SJSA1 (cell line): ENCODE measurements at regions not wholly inside any gene's neighbourhood (a gene's known extent, or its start where the extent isn't known, plus 50 kb on each side); places are given as distances from the start of the nearest gene placed in this dataset.
A peak's percentile ranks its signal among the peaks of the same experiment; 100 is the strongest.
"Not testable (repeated sequence)": the region's sequence is repeated elsewhere in the genome, so short reads cannot be mapped to it uniquely, and the experiment has no call there.

Experiments used
- DNase-seq, 2 experiments: peaks; one replicate each; pipeline ENCODE4 v3.0.0-alpha.2; 2015 to 2020; ENCODE audit warnings: low spot score in 2 of 2, low read depth in 1 of 2
- H3K27ac ChIP-seq: fragments of 250-450 bp; sonication (Bioruptor Pico); 2 replicates; pipeline ENCODE4 v1.5.1; 2020; ENCODE audit warnings: mild to moderate bottlenecking, moderate library complexity
- H3K27me3 ChIP-seq: fragments of 250-450 bp; sonication (Bioruptor Pico); replicated peaks from 2 replicates; pipeline ENCODE4 v1.5.1; 2020; ENCODE audit warnings: mild to moderate bottlenecking, moderate library complexity
- H3K36me3 ChIP-seq: fragments of 250-450 bp; sonication (Bioruptor Pico); 2 replicates; pipeline ENCODE4 v1.5.1; 2020; ENCODE audit warnings: mild to moderate bottlenecking
- H3K4me1 ChIP-seq: fragments of 250-450 bp; sonication (Bioruptor Pico); replicated peaks from 2 replicates; pipeline ENCODE4 v1.6.1; 2021; ENCODE audit warnings: mild to moderate bottlenecking
- H3K4me3 ChIP-seq: fragments of 250-450 bp; sonication (Bioruptor Pico); 2 replicates; pipeline ENCODE4 v1.5.1; 2020; ENCODE audit warnings: mild to moderate bottlenecking
- H3K9me3 ChIP-seq: fragments of 250-450 bp; sonication (Bioruptor Pico); replicated peaks from 2 replicates; pipeline ENCODE4 v1.5.1; 2020; ENCODE audit warnings: mild to moderate bottlenecking

DNA sequence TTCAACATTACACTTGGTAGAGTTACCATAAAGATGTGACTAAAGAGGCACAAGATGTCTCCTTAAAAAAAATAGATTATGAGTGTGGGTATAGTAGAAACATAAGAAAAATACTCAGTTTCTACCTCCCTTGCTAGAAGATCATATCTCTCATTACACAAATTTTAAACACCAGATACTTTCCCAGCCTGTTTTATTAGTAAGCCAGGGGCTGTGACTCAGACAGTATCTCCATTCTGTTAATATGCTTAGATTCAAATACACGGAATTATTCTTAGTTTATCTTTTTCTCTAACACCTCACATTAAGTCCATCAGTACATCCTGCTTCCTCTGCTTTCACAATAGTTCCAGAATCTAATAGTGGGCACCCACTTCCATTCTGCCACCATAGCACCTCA lies 561.8 kb upstream of the ADAMTS5 start:
- Histone ChIP-seq H3K4me1 (no peaks in the 10 kb centered on the region), H3K36me3 (no peaks in the 10 kb centered on the region), H3K9me3 (no peaks in the 10 kb centered on the region), H3K4me3 (no peak overlapping the region), H3K27me3 (no peaks in the 10 kb centered on the region), H3K27ac (no peak overlapping the region)
- DNase-seq = no peak

DNA sequence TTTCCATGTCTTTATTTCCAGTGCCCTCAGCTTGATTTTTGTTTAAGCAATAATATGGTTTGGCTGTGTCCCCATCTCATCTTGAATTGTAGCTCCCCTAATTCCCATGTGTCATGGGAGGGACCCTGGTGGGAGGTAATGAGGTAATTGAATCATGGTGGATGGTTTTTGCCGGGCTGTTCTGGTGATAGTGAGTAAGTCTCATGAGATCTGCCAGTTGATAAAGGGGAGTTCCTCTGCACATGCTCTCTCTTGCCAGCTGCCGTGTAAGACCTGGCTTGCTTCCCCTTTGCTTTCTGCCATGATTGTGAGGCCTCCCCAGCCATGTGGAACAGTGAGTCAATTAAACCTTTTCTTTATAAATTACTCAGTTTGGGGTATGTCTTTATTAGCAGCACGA lies 559.6 kb upstream of the ADAMTS5 start:
- no peak for DNase-seq
- Histone ChIP-seq H3K9me3 (no peaks in the 10 kb centered on the region), H3K27ac (no peak overlapping the region), H3K4me1 (no peaks in the 10 kb centered on the region), H3K4me3 (no peak overlapping the region), H3K27me3 (no peaks in the 10 kb centered on the region), H3K36me3 (no peaks in the 10 kb centered on the region)

DNA sequence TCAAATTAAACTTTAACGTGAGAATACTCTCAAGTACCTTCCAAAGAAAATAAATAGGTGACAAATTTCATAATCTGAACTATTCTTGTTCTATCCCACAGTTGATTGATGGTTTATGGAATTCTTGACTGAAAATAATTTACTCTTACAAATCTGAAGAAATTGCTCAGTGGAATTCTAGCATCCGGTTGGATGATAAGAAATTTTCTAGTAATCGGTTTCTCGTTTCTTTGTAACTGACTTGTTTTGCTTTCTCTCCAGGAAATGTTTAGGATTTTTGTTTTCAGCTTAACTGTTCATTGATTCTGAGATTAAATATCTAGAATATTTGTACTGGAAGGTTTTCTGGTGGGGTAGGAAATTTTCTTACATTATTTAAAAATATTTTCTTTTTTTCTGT lies 558.9 kb upstream of the ADAMTS5 start:
- DNase-seq = no peak

DNA sequence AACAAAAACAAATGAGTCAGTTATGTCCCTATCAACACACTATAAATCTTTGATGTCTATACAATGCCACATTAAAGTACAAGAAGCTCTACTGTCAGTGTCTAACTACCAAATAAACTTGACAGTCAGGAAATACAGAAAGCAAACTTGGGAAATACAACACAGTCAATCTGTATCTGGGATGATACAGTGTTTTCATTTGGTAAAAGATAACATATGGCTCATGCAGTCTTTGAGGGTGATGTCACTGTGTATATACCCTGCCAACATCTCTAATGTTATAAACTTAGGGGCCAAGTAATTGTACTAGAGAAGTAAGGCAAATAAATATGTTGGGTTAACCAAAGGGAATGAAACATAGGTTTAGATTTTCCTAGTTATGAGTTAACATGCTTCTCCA lies 552.5 kb upstream of the ADAMTS5 start:
- Histone ChIP-seq H3K36me3 (no peaks in the 10 kb centered on the region), H3K27ac (peak overlapping the region; percentile 25; the same call in 1 of the 2 replicates), H3K4me3 (no peak overlapping the region)

More for the DNA sequence above, 558.9 kb upstream of the ADAMTS5 start:
- H3K27me3 ChIP-seq = no peaks in the 10 kb centered on the region
- H3K36me3 ChIP-seq = no peaks in the 10 kb centered on the region
- no peaks in the 10 kb centered on the region for H3K4me1 ChIP-seq
- H3K4me3 ChIP-seq = no peak overlapping the region
- no peaks in the 10 kb centered on the region for H3K9me3 ChIP-seq
- no peak overlapping the region for H3K27ac ChIP-seq

DNA sequence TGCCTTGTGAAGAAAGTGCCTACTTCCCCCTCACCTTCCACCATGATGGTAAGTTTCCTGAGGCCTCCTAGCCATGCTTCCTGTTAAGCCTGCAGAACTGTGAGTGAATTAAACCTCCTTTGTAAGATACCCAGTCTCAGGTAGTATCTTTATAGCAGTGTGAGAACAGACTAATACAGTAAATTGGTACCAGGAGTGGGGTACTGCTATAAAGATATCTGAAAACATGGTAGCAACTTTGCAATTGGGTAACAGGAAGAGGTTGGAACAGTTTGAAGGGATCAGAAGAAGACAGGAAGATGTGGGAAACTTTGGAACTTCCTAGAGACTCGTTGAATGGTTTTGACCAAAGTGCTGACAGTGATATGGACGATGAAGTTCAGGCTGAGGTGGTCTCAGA lies 550.3 kb upstream of the ADAMTS5 start:
- H3K4me1 ChIP-seq = peaks cover 11% of the 10 kb centered on the region
- DNase-seq, H3K4me3 ChIP-seq, H3K27ac ChIP-seq, H3K27me3 ChIP-seq, H3K9me3 ChIP-seq, H3K36me3 ChIP-seq: not testable (repeated sequence)

More for the DNA sequence above, 552.5 kb upstream of the ADAMTS5 start:
- peak in 1 of 2 experiments; percentile 84 for DNase-seq
- H3K4me1 ChIP-seq = peaks cover 11% of the 10 kb centered on the region
- no peaks in the 10 kb centered on the region for H3K27me3 ChIP-seq
- H3K9me3 ChIP-seq = no peaks in the 10 kb centered on the region

DNA sequence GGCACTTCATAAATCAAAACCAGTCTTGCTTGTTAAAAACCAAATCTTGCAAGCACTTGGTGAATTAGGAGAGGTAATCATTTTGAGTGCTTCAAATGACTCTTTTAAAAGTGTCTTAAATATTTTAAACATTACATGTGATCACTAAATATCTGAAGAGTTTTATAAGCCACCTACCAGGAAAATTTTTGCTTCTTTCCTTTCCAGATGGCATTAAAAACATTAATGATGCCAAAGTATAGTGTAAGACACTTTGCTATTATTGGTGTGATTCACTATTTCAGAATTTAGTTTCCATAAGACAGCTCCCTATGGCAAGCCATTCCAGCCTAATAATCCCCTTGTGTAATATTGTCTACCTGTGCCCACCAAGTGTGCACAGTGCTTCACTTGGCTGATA lies 548.8 kb upstream of the ADAMTS5 start:
- no peaks in the 10 kb centered on the region for H3K36me3 ChIP-seq
- H3K4me3 ChIP-seq = no peak overlapping the region
- no peaks in the 10 kb centered on the region for H3K27me3 ChIP-seq

DNA sequence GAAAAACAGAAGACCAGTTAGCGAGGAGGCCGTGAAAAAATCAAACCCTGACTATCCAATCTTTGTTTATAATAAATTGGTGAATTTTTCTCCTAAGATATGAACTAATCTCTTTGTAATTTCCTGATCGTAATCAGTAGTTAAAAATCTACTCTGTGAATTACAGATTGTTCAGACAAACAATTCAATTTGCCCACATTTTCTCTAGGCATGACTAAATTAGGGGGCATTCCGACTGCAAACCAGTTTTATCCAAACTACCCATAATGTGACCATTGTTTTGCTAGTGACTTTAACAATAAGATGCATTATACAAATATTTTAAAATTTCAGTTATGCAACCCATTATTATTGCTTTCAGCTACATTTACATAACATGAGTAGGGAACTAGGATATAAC lies 546.9 kb upstream of the ADAMTS5 start:
- Histone ChIP-seq H3K9me3 (no peaks in the 10 kb centered on the region; the same call in 1 of the 2 replicates), H3K4me3 (no peak overlapping the region), H3K27ac (no peak overlapping the region), H3K27me3 (no peaks in the 10 kb centered on the region), H3K4me1 (peaks cover under 1% of the 10 kb centered on the region), H3K36me3 (no peaks in the 10 kb centered on the region)
- DNase-seq = no peak

More for the DNA sequence above, 548.8 kb upstream of the ADAMTS5 start:
- Histone ChIP-seq H3K27ac (no peak overlapping the region), H3K4me1 (peaks cover 11% of the 10 kb centered on the region), H3K9me3 (no peaks in the 10 kb centered on the region)
- DNase-seq = no peak

DNA sequence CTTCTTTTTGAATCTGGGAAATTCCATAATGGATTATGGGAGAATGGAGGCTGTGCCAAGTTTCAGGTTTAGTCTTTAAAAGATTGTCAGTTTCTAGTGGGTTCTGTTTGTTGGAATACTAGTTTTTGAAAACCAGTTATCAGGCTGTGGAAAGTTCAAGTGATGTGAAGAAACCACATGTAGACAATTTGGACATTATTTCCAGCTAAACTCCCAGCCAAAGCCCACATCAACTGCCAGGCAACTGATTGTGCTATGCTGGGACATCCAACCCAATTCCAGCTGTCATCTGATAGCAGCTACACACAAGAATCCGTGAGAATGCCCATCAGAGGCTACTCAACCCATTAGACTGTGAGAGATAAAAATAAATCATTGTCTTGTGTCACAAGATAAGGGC lies 546.1 kb upstream of the ADAMTS5 start:
- H3K27ac ChIP-seq = no peak overlapping the region
- no peaks in the 10 kb centered on the region for H3K36me3 ChIP-seq
- H3K4me1 ChIP-seq = no peaks in the 10 kb centered on the region
- no peaks in the 10 kb centered on the region for H3K27me3 ChIP-seq
- H3K4me3 ChIP-seq = no peak overlapping the region
- no peak for DNase-seq
- no peaks in the 10 kb centered on the region; the same call in 1 of the 2 replicates for H3K9me3 ChIP-seq

DNA sequence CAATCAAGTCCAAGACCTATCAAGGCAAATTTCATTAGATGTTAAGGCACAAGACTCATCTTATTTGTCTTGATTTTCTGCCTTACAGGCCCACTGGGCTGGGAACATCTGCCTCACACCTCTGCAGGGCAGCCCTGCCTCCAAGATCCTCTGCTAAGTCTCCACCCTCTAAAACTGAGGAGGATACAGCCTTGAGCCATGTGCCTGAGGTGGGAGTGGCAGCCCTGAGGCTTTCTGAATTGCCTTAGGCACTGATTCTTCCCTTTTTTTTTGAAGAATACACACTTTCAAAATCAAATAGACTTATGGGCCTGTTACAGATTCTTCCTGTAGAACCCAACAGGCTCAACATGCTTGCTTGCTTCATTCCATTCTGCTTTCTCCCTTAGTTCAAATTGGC lies 544.3 kb upstream of the ADAMTS5 start:
- H3K27ac ChIP-seq = no peak overlapping the region
- no peaks in the 10 kb centered on the region for H3K36me3 ChIP-seq
- no peak overlapping the region for H3K4me3 ChIP-seq
- no peak for DNase-seq
- H3K4me1 ChIP-seq = peaks cover 3% of the 10 kb centered on the region
- H3K9me3 ChIP-seq = no peaks in the 10 kb centered on the region; the same call in 1 of the 2 replicates
- no peaks in the 10 kb centered on the region for H3K27me3 ChIP-seq

DNA sequence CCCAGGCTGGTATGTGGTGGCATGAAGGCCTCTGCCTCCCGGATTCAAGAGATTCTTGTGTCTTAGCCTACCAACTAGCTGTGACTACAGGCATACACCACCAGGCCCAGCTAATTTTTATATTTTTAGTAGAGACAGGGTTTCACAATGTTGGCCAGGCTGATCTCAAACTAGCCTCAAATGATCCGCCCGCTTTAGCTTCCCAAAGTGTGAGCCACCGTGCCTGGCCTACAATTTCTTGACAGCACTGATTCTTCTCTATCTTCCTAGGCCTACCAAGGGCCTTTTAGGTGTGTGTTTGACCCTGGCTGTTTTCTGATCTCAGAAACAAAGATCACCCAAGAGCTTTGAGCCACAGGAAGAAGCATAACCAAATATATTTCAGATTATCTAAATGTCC lies 540.8 kb upstream of the ADAMTS5 start:
- Histone ChIP-seq H3K27ac (no peak overlapping the region), H3K4me1 (peaks cover 14% of the 10 kb centered on the region), H3K9me3 (no peaks in the 10 kb centered on the region; the same call in 1 of the 2 replicates), H3K27me3 (no peaks in the 10 kb centered on the region), H3K4me3 (no peak overlapping the region), H3K36me3 (no peaks in the 10 kb centered on the region)
- no peak for DNase-seq

DNA sequence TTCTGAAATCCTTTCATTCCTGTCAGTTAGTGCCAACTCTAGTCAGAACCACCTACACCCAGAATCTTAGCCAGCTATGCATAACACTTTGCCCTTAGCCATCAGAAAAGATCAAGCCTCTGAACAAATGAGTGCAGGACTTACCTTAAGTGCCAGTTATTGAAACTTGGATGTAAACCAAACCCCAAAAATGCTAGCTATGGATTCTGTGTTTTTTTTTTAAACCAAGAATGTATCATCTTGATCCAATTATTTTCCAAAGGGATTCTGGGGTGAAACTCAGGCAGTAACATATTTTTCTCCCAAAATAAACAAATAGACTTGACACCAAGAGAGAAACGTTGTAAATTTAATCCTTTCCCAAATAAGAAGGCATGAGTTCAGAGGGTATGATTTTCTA lies 538.6 kb upstream of the ADAMTS5 start:
- no peaks in the 10 kb centered on the region; the same call in 1 of the 2 replicates for H3K9me3 ChIP-seq
- H3K4me1 ChIP-seq = peaks cover 14% of the 10 kb centered on the region
- no peak overlapping the region for H3K27ac ChIP-seq
- no peaks in the 10 kb centered on the region for H3K27me3 ChIP-seq
- no peak overlapping the region for H3K4me3 ChIP-seq
- H3K36me3 ChIP-seq = no peaks in the 10 kb centered on the region
- DNase-seq = peak in 1 of 2 experiments; percentile 64

DNA sequence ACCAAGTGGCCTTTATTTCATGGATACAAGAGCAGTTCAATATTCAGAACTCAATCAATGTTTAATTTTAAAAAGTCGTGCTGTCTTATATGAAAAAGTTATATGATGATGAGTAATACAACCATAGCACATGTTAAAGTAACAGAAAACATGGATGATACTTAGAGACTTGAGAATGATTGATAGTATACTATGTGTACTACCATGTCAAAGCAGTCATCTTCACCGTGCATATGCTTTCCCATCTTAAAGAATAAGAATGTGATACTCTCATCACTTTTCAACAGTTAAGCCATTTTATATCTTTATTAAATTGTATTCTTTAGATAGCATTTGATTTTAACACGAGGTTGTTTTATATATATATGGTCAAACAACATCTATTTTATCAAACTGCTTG lies 535.9 kb upstream of the ADAMTS5 start:
- H3K4me1 ChIP-seq = peaks cover 14% of the 10 kb centered on the region
- no peaks in the 10 kb centered on the region for H3K36me3 ChIP-seq
- no peaks in the 10 kb centered on the region for H3K9me3 ChIP-seq
- H3K27ac ChIP-seq = no peak overlapping the region
- DNase-seq = no peak
- H3K4me3 ChIP-seq = no peak overlapping the region
- H3K27me3 ChIP-seq = no peaks in the 10 kb centered on the region

DNA sequence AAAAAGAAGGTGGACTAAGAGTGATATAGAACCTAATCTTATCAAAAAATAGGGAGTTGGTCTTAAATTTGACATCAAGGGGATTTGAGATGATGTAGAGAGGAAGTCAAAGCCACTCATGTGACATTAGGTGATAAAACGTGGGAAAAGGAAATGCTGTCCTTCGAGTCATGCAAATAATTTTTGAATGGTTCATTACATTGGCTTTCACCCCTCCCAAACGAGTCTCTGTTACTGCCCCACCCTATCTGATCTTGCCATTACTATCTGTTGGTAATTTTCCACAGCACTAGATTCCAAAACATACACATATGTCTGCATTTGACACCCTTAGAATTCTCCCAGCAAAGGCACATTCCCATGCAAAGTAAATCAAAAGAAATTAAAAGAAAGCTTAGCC lies 531.1 kb upstream of the ADAMTS5 start:
- no peak for DNase-seq
- Histone ChIP-seq H3K36me3 (no peaks in the 10 kb centered on the region), H3K9me3 (no peaks in the 10 kb centered on the region), H3K27me3 (no peaks in the 10 kb centered on the region), H3K4me1 (no peaks in the 10 kb centered on the region), H3K4me3 (no peak overlapping the region), H3K27ac (no peak overlapping the region)

DNA sequence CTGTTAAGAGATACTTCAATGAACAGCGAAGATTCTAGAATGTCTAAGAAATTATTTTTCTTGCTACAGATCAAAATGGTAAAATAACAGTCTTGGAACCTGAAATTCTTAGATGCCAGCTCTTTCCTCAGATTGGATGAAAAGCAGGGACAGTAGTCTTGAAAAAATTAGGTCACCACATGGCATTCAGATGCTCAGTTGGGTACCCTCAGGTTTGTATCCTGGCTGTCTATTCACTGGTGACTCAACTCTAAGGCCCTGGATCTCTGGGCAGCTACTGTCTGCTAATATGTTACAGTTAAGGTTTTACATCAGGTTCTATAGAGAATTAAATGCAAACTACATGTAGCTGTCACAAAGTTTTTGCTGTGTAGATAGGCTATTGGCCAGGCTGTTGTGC lies 528.9 kb upstream of the ADAMTS5 start:
- Histone ChIP-seq H3K4me1 (peaks cover 3% of the 10 kb centered on the region; the same call in 1 of the 2 replicates), H3K36me3 (no peaks in the 10 kb centered on the region), H3K4me3 (no peak overlapping the region), H3K9me3 (no peaks in the 10 kb centered on the region), H3K27ac (no peak overlapping the region), H3K27me3 (no peaks in the 10 kb centered on the region)
- DNase-seq = no peak

DNA sequence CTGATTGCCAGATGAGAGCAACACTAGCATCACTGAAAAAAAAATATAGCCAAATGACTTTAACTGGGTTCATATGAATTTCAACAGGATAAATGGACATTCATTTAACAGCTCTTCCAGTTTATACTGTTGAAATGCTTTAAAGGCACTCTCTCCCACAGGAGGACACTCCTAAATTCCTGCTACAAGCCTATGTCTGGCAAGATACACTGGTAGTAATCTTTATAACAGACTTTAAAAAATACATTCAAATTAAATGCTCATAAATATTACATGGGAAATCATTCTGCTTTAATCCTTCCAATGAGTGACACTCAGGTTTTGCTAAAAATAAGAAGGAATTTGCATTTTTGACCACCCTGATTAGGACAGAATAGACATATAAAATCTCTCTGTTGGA lies 526.7 kb upstream of the ADAMTS5 start:
- H3K27me3 ChIP-seq = no peaks in the 10 kb centered on the region
- no peak overlapping the region for H3K27ac ChIP-seq

More for the DNA sequence above, 526.7 kb upstream of the ADAMTS5 start:
- H3K9me3 ChIP-seq = no peaks in the 10 kb centered on the region
- H3K4me3 ChIP-seq = no peak overlapping the region
- H3K36me3 ChIP-seq = no peaks in the 10 kb centered on the region
- DNase-seq = no peak
- peaks cover 6% of the 10 kb centered on the region; the same call in 1 of the 2 replicates for H3K4me1 ChIP-seq
